GM23338 (cell line): ENCODE measurements at regions not wholly inside any gene's neighbourhood (a gene's known extent, or its start where the extent isn't known, plus 50 kb on each side); places are given as distances from the start of the nearest gene placed in this dataset.

Source experiments
- ATAC-seq: fragments of 200-7000 bp; cut with Tn5 transposase; 3 replicates; pipeline ENCODE4 v1.9.1; 2020
- DNase-seq: peaks from one replicate; pipeline ENCODE4 v3.0.0-alpha.2; 2015; ENCODE audit warnings: low spot score
- H2AFZ ChIP-seq: fragments of 200-600 bp; sonication (generic); 2 replicates; pipeline ENCODE4 v1.8.0; 2016; ENCODE audit warnings: antibody characterized with exemption, mild to moderate bottlenecking, moderate library complexity
- H3F3A ChIP-seq: fragments of 200-600 bp; sonication (generic); replicated peaks from 2 replicates; pipeline ENCODE4 v1.8.0; 2017; ENCODE audit warnings: antibody characterized with exemption, mixed run types, low read depth
- H3K27ac ChIP-seq: fragments of 200-600 bp; sonication (generic); 2 replicates; pipeline ENCODE4 v1.6.1; 2016; ENCODE audit warnings: low read depth
- H3K27me3 ChIP-seq: fragments of 200-600 bp; sonication (generic); 2 replicates; pipeline ENCODE4 v1.8.0; 2016; ENCODE audit warnings: mild to moderate bottlenecking, mixed run types, moderate library complexity; ENCODE audit not compliant: insufficient read depth
- H3K36me3 ChIP-seq: fragments of 200-600 bp; sonication (generic); 2 replicates; pipeline ENCODE4 v1.8.0; 2016; ENCODE audit warnings: mild to moderate bottlenecking; ENCODE audit not compliant: insufficient read depth
- H3K4me1 ChIP-seq: fragments of 200-600 bp; sonication (generic); 2 replicates; pipeline ENCODE4 v1.8.0; 2016; ENCODE audit warnings: mild to moderate bottlenecking, moderate library complexity; ENCODE audit not compliant: insufficient read depth
- H3K4me2 ChIP-seq: fragments of 200-600 bp; sonication (generic); 2 replicates; pipeline ENCODE4 v1.7.1; 2017; ENCODE audit warnings: mixed run types
- H3K4me3 ChIP-seq: fragments of 200-600 bp; sonication (generic); 2 replicates; pipeline ENCODE4 v1.6.1; 2016; ENCODE audit warnings: mixed run types
- H3K79me2 ChIP-seq: fragments of 200-600 bp; sonication (generic); replicated peaks from 2 replicates; pipeline ENCODE4 v1.8.0; 2017; ENCODE audit warnings: mild to moderate bottlenecking; ENCODE audit not compliant: insufficient read depth
- H3K9me2 ChIP-seq: fragments of 200-600 bp; sonication (generic); 2 replicates; pipeline ENCODE4 v1.8.0; 2017; ENCODE audit not compliant: insufficient read depth
- H4K20me1 ChIP-seq: fragments of 200-600 bp; sonication (generic); replicated peaks from 2 replicates; pipeline ENCODE4 v1.8.0; 2017; ENCODE audit warnings: mild to moderate bottlenecking; ENCODE audit not compliant: insufficient read depth
- H3K27ac Mint-ChIP-seq: 2 replicates; pipeline ENCODE4 v1.8.0; 2020; ENCODE audit warnings: inconsistent platforms, mild to moderate bottlenecking, moderate library complexity, mixed read lengths
- H3K27me3 Mint-ChIP-seq: 3 replicates; pipeline ENCODE4 v1.8.0; 2022; ENCODE audit warnings: low read depth, mild to moderate bottlenecking, moderate library complexity, mixed read lengths, inconsistent platforms; ENCODE audit not compliant: insufficient read depth, poor library complexity
- H3K36me3 Mint-ChIP-seq: 3 replicates; pipeline ENCODE4 v1.8.0; 2021; ENCODE audit warnings: low read depth, mild to moderate bottlenecking, inconsistent platforms, moderate library complexity, mixed read lengths
- H3K4me1 Mint-ChIP-seq: 3 replicates; pipeline ENCODE4 v1.8.0; 2020; ENCODE audit warnings: mild to moderate bottlenecking, inconsistent platforms, mixed read lengths
- H3K4me3 Mint-ChIP-seq: 3 replicates; pipeline ENCODE4 v1.8.0; 2021; ENCODE audit warnings: moderate library complexity, mild to moderate bottlenecking, inconsistent platforms, mixed read lengths
- H3K9me3 Mint-ChIP-seq: 3 replicates; pipeline ENCODE4 v1.8.0; 2020; ENCODE audit warnings: moderate library complexity, mild to moderate bottlenecking, inconsistent platforms, mixed read lengths
- CREB1 ChIP-seq: fragments of 250-450 bp; sonication (Bioruptor Pico); IDR thresholded peaks from 2 replicates; pipeline ENCODE4 v1.5.0; 2020; ENCODE audit warnings: low read depth, mild to moderate bottlenecking, moderate library complexity
- CTCF ChIP-seq, 2 experiments: fragments of 200-600 bp in 1 of 2; sonication (generic) in 1 of 2; conservative IDR thresholded peaks; 2 replicates each; pipeline versions ENCODE4 v1.5.1 to v1.6.1; 2016 to 2017; ENCODE audit warnings: antibody characterized with exemption in 2 of 2, low read depth in 2 of 2, mild to moderate bottlenecking in 2 of 2, moderate library complexity in 1 of 2
- ETS1 ChIP-seq: IDR thresholded peaks from 2 replicates; pipeline ENCODE4 v1.6.1; 2016; ENCODE audit warnings: antibody characterized with exemption
- EZH2 ChIP-seq: fragments of 200-600 bp; sonication (generic); IDR thresholded peaks from one replicate; pipeline ENCODE4 v1.8.0; 2017; ENCODE audit warnings: antibody characterized with exemption, mild to moderate bottlenecking, low read depth; ENCODE audit not compliant: unreplicated experiment
- EZH2phosphoT487 ChIP-seq: fragments of 200-600 bp; sonication (generic); IDR thresholded peaks from one replicate; pipeline ENCODE4 v1.8.1; 2018; ENCODE audit warnings: antibody characterized with exemption; ENCODE audit not compliant: unreplicated experiment
- JUNB ChIP-seq: IDR thresholded peaks from one replicate; pipeline ENCODE4 v1.6.1; 2016; ENCODE audit warnings: antibody characterized with exemption; ENCODE audit not compliant: unreplicated experiment
- NANOG ChIP-seq: IDR thresholded peaks from 2 replicates; pipeline ENCODE4 v1.6.1; 2016; ENCODE audit warnings: antibody characterized with exemption, borderline replicate concordance
- POLR2AphosphoS5 ChIP-seq: IDR thresholded peaks from 2 replicates; pipeline ENCODE4 v1.6.1; 2016; ENCODE audit warnings: antibody characterized with exemption, low read depth
- REST ChIP-seq: IDR thresholded peaks from one replicate; pipeline ENCODE4 v1.6.1; 2018; ENCODE audit warnings: antibody characterized with exemption; ENCODE audit not compliant: unreplicated experiment
- STAT1 ChIP-seq: IDR thresholded peaks from one replicate; pipeline ENCODE4 v1.6.1; 2016; ENCODE audit warnings: antibody characterized with exemption; ENCODE audit not compliant: unreplicated experiment
- ZNF114 ChIP-seq: fragments of 250-450 bp; sonication (Bioruptor Pico); IDR thresholded peaks from 2 replicates; pipeline ENCODE4 v1.5.0; 2020; ENCODE audit warnings: mild to moderate bottlenecking, moderate library complexity
- ZNF331 ChIP-seq: fragments of 250-450 bp; sonication (Bioruptor Pico); IDR thresholded peaks from 2 replicates; pipeline ENCODE4 v1.5.0; 2020; ENCODE audit warnings: low read depth, mild to moderate bottlenecking, moderate library complexity
- ZNF462 ChIP-seq: fragments of 250-450 bp; sonication (Bioruptor Pico); IDR thresholded peaks from 2 replicates; pipeline ENCODE4 v1.5.0; 2020; ENCODE audit warnings: mild to moderate bottlenecking, moderate library complexity

- H3K4me3 ChIP-seq = no peak overlapping the region
- H3K27ac ChIP-seq = no peak overlapping the region
- H3K27me3 ChIP-seq = no peaks in the 10 kb centered on the region
- Mint-ChIP-seq H3K27ac (no peak overlapping the region), H3K9me3 (no peaks in the 10 kb centered on the region; the same call in 2 of the 3 replicates), H3K4me3 (no peak overlapping the region), H3K27me3 (peaks cover 3% of the 10 kb centered on the region), H3K36me3 (no peaks in the 10 kb centered on the region), H3K4me1 (peaks cover 14% of the 10 kb centered on the region)
- ATAC-seq (no peak), DNase-seq (no peak)
- H3K36me3 ChIP-seq = no peaks in the 10 kb centered on the region
- no peak for TF ChIP-seq ZNF462 (CRISPR knock-in tag)
- no peak for TF ChIP-seq CTCF (conservative IDR thresholded peaks at IDR 0.05; ENCODE audit: low read depth in 2 of 2)
- TF ChIP-seq REST = no peak
- no peak for TF ChIP-seq EZH2
- no peak for TF ChIP-seq EZH2phosphoT487
- no peak for TF ChIP-seq CREB1 (CRISPR knock-in tag)
- no peak for TF ChIP-seq ZNF114
- no peak for TF ChIP-seq STAT1
- TF ChIP-seq POLR2AphosphoS5 = no peak
- no peak for TF ChIP-seq ZNF331 (CRISPR knock-in tag)
- no peak for TF ChIP-seq JUNB
- TF ChIP-seq ETS1 = no peak
- no peak for TF ChIP-seq NANOG
- H3F3A ChIP-seq = no peaks in the 10 kb centered on the region
- H3K9me2 ChIP-seq = no peaks in the 10 kb centered on the region
- no peaks in the 10 kb centered on the region for H3K79me2 ChIP-seq
- no peak overlapping the region for H3K4me2 ChIP-seq
- no peak overlapping the region for H2AFZ ChIP-seq
- H3K4me1 ChIP-seq = no peaks in the 10 kb centered on the region
- H4K20me1 ChIP-seq = no peaks in the 10 kb centered on the region
Measured at GRCh38 chr6:164011321-164011720, 596.8 kb downstream of the QKI start.
